ENCODE measurements at regions not wholly inside any gene's neighbourhood (a gene's known extent, or its start where the extent isn't known, plus 50 kb on each side); places are given as distances from the start of the nearest gene placed in this dataset.

- TF ChIP-seq POLR2A (IDR thresholded peaks at IDR 0.05) (no peak), CTCF (IDR thresholded peaks at IDR 0.05) (no peak)
- H3K27me3 ChIP-seq = no peaks in the 10 kb centered on the region
- DNase-seq = no peak
- H3K36me3 ChIP-seq = no peaks in the 10 kb centered on the region
- H3K4me3 ChIP-seq = no peak overlapping the region
- H3K4me1 ChIP-seq = no peaks in the 10 kb centered on the region
- H3K9me3 ChIP-seq = no peaks in the 10 kb centered on the region
- H3K27ac ChIP-seq = no peak overlapping the region
These were observed 59.8 kb downstream of the ATOH1 start for GRCh38 chr4:93888308-93888707.

DNA sequence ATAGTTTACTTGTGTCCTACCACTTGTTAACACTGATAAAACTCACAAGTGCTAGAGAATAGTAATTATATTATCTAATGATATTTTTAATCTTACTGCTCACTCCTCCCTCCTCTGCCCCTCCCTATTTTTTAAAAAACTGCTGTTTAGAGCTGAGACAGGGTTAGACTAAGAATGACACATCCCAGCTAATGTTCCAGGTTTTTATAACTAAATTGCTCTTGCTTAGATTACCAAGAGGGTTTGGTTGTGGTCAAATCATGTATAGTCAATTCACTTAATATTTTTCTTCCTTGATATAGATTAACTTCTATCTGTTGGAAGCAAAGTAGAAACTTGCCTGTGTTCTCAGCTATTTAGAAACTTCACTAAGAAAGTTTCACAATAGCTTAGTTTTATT is 60.2 kb downstream of the ATOH1 start:
- H3K27ac ChIP-seq = no peak overlapping the region
- no peak for TF ChIP-seq POLR2A (IDR thresholded peaks at IDR 0.05)
- TF ChIP-seq CTCF (IDR thresholded peaks at IDR 0.05) = no peak
- H3K27me3 ChIP-seq = no peaks in the 10 kb centered on the region
- H3K4me3 ChIP-seq = no peak overlapping the region
- H3K9me3 ChIP-seq = no peaks in the 10 kb centered on the region
- H3K4me1 ChIP-seq = no peaks in the 10 kb centered on the region
- DNase-seq = no peak
- no peaks in the 10 kb centered on the region for H3K36me3 ChIP-seq

DNA sequence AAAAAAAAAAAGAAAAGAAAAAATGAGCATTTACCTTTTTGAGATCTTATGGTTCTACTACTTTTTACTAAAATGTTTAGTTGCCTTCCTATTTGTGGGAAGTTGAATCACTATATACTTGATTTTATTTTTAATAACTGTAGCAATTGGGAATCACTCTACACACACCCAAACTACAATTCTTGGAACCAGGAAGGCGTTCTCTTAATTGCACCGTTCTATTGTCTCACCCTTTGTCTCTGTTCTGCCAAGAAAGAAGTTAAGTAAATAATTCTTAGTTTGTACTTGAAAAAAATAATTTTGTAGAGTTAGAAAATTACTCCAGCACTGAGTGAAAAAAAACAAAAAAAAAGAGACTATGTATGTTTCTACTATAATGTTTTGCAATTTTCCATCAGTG is 62.7 kb downstream of the ATOH1 start:
- no peaks in the 10 kb centered on the region for H3K27me3 ChIP-seq
- TF ChIP-seq CTCF (IDR thresholded peaks at IDR 0.05) = no peak
- no peak for TF ChIP-seq POLR2A (IDR thresholded peaks at IDR 0.05)
- H3K4me1 ChIP-seq = no peaks in the 10 kb centered on the region

GRCh38 chr4:93894995-93895394 is 66.4 kb downstream of the ATOH1 start:
- no peak for DNase-seq
- H3K27me3 ChIP-seq = no peaks in the 10 kb centered on the region
- H3K4me1 ChIP-seq = no peaks in the 10 kb centered on the region
- H3K36me3 ChIP-seq = no peaks in the 10 kb centered on the region
- no peak overlapping the region for H3K27ac ChIP-seq
- H3K9me3 ChIP-seq = no peaks in the 10 kb centered on the region
- no peak for TF ChIP-seq POLR2A (IDR thresholded peaks at IDR 0.05)
- TF ChIP-seq CTCF (IDR thresholded peaks at IDR 0.05) = no peak
- no peak overlapping the region for H3K4me3 ChIP-seq

More for the DNA sequence above, 62.7 kb downstream of the ATOH1 start:
- Histone ChIP-seq H3K9me3 (no peaks in the 10 kb centered on the region), H3K4me3 (no peak overlapping the region), H3K36me3 (no peaks in the 10 kb centered on the region), H3K27ac (no peak overlapping the region)
- DNase-seq = no peak

- no peaks in the 10 kb centered on the region for H3K9me3 ChIP-seq
- no peak for DNase-seq
- H3K27ac ChIP-seq = no peak overlapping the region
- H3K27me3 ChIP-seq = no peaks in the 10 kb centered on the region
- no peaks in the 10 kb centered on the region for H3K4me1 ChIP-seq
- no peaks in the 10 kb centered on the region for H3K36me3 ChIP-seq
- TF ChIP-seq CTCF (IDR thresholded peaks at IDR 0.05) (no peak), POLR2A (IDR thresholded peaks at IDR 0.05) (no peak)
- no peak overlapping the region for H3K4me3 ChIP-seq
These were observed 68.0 kb downstream of the ATOH1 start for GRCh38 chr4:93896516-93896915.

DNA sequence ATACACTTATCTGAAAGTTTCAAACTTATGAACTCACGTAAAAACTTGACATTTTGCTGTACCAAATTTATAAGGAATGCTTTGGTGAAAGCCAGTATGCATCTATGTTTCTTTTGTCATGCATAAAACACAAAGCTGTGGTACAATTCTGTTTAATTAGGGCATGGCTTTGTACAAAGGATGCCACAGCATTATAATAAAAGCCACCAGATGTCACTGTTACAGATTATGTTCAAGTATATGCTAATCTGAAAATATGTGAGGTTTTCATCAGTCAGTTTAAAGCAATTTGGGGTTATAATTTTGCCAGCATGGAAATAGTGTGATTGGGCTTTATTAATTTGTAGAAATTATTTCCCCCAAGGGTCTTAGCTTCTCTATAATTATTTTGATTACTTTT is 69.0 kb downstream of the ATOH1 start:
- no peak overlapping the region for H3K4me3 ChIP-seq
- no peaks in the 10 kb centered on the region for H3K36me3 ChIP-seq
- TF ChIP-seq CTCF (IDR thresholded peaks at IDR 0.05) (peak in 4 of 6 experiments; percentile 8 to 54 (median 49)), POLR2A (IDR thresholded peaks at IDR 0.05) (no peak)
- no peaks in the 10 kb centered on the region for H3K27me3 ChIP-seq
- no peaks in the 10 kb centered on the region for H3K9me3 ChIP-seq
- no peaks in the 10 kb centered on the region for H3K4me1 ChIP-seq
- DNase-seq = no peak
- no peak overlapping the region for H3K27ac ChIP-seq
